HTR-8/SVneo (cell line): ENCODE measurements at regions not wholly inside any gene's neighbourhood (a gene's known extent, or its start where the extent isn't known, plus 50 kb on each side); places are given as distances from the start of the nearest gene placed in this dataset.

Experiments
- DNase-seq: peaks from one replicate; pipeline ENCODE4 v3.0.0; 2011; ENCODE audit warnings: low spot score, mixed read lengths; ENCODE audit not compliant: insufficient read length
- FAIRE-seq: peaks from 2 replicates; lab custom pipeline; 2011; peaks lifted over from hg19 to GRCh38; lab: Jason Lieb, UNC

GRCh38 chr2:59684116-59684770, 869.2 kb downstream of the BCL11A start:
- DNase-seq (no peak), FAIRE-seq (no peak)

- FAIRE-seq (no peak), DNase-seq (no peak)
Observed at GRCh38 chr2:59680863-59681262, 872.6 kb downstream of the BCL11A start.

- DNase-seq: no peak
- FAIRE-seq: no peak
Observed at GRCh38 chr2:59677158-59677557, 876.3 kb downstream of the BCL11A start.

- FAIRE-seq (no peak), DNase-seq (no peak)
Observed at GRCh38 chr2:59674100-59674499, 879.4 kb downstream of the BCL11A start.

GRCh38 chr2:59665021-59665420, 888.4 kb downstream of the BCL11A start:
- FAIRE-seq (no peak), DNase-seq (no peak)

- DNase-seq: no peak
Observed at GRCh38 chr2:59662127-59662861, 891.2 kb downstream of the BCL11A start.

GRCh38 chr2:59660262-59660661, 893.2 kb downstream of the BCL11A start:
- DNase-seq (no peak), FAIRE-seq (no peak)

More at GRCh38 chr2:59662127-59662861, 891.2 kb downstream of the BCL11A start:
- no peak for FAIRE-seq

GRCh38 chr2:59658906-59659635, 894.4 kb downstream of the BCL11A start:
- DNase-seq (no peak), FAIRE-seq (no peak)

GRCh38 chr2:59655809-59656208, 897.6 kb downstream of the BCL11A start:
- no peak for FAIRE-seq
- no peak for DNase-seq

- DNase-seq: no peak
- FAIRE-seq: no peak
Observed at GRCh38 chr2:59654710-59655109, 898.7 kb downstream of the BCL11A start.

- FAIRE-seq: no peak
- DNase-seq: no peak
Observed at GRCh38 chr2:59653164-59653563, 900.3 kb downstream of the BCL11A start.

GRCh38 chr2:59630789-59631188, 922.7 kb downstream of the BCL11A start:
- DNase-seq (no peak), FAIRE-seq (no peak)

- FAIRE-seq (no peak), DNase-seq (no peak)
Observed at GRCh38 chr2:59627599-59627998, 925.9 kb downstream of the BCL11A start.

GRCh38 chr2:59622599-59623308, 930.7 kb downstream of the BCL11A start:
- DNase-seq: no peak
- FAIRE-seq: no peak

GRCh38 chr2:59604123-59604522, 949.3 kb downstream of the BCL11A start:
- FAIRE-seq (no peak), DNase-seq (no peak)

- FAIRE-seq: no peak
- DNase-seq: no peak
Observed at GRCh38 chr2:59594671-59595222, 958.7 kb downstream of the BCL11A start.

- no peak for FAIRE-seq
- no peak for DNase-seq
Observed at GRCh38 chr2:59590798-59591197, 962.7 kb downstream of the BCL11A start.

- FAIRE-seq (no peak), DNase-seq (no peak)
Observed at GRCh38 chr2:59589881-59590280, 963.6 kb downstream of the BCL11A start.

- FAIRE-seq (no peak), DNase-seq (no peak)
Observed at GRCh38 chr2:59588286-59588685, 965.2 kb downstream of the BCL11A start.

- no peak for FAIRE-seq
- no peak for DNase-seq
Observed at GRCh38 chr2:59586176-59586575, 967.3 kb downstream of the BCL11A start.
